Panc1 (cell line): ENCODE measurements at regions not wholly inside any gene's neighbourhood (a gene's known extent, or its start where the extent isn't known, plus 50 kb on each side); places are given as distances from the start of the nearest gene placed in this dataset.

ENCODE experiments used
- CTCF ChIP-seq: fragments of 450-650 bp; IDR thresholded peaks from 2 replicates; pipeline ENCODE4 v1.5.1; 2017; ENCODE audit warnings: mild to moderate bottlenecking
- SIN3A ChIP-seq: IDR thresholded peaks from 2 replicates; pipeline ENCODE4 v1.6.1; 2012; ENCODE audit warnings: low read depth, mild to moderate bottlenecking, low read length, moderate library complexity, borderline replicate concordance; ENCODE audit not compliant: insufficient read depth
- TCF7L2 ChIP-seq: IDR thresholded peaks from 2 replicates; pipeline ENCODE4 v1.6.1; 2011; ENCODE audit warnings: mild to moderate bottlenecking, low read depth, low read length, inconsistent platforms
- TF ChIP-seq, protein P1 (sequence below), 2 experiments: IDR thresholded peaks; 2 replicates each; pipeline ENCODE4 v1.6.1; 2011 to 2012; ENCODE audit warnings: low read depth in 2 of 2, control low read depth in 1 of 2, low read length in 1 of 2, mild to moderate bottlenecking in 1 of 2, moderate library complexity in 1 of 2; ENCODE audit not compliant: insufficient read depth in 1 of 2

GRCh38 chrX:95945528-95945927 is 739.1 kb upstream of the DIAPH2 start:
- TF ChIP-seq CTCF = no peak
- TF ChIP-seq TCF7L2 = no peak
- TF ChIP-seq, protein P1, sequence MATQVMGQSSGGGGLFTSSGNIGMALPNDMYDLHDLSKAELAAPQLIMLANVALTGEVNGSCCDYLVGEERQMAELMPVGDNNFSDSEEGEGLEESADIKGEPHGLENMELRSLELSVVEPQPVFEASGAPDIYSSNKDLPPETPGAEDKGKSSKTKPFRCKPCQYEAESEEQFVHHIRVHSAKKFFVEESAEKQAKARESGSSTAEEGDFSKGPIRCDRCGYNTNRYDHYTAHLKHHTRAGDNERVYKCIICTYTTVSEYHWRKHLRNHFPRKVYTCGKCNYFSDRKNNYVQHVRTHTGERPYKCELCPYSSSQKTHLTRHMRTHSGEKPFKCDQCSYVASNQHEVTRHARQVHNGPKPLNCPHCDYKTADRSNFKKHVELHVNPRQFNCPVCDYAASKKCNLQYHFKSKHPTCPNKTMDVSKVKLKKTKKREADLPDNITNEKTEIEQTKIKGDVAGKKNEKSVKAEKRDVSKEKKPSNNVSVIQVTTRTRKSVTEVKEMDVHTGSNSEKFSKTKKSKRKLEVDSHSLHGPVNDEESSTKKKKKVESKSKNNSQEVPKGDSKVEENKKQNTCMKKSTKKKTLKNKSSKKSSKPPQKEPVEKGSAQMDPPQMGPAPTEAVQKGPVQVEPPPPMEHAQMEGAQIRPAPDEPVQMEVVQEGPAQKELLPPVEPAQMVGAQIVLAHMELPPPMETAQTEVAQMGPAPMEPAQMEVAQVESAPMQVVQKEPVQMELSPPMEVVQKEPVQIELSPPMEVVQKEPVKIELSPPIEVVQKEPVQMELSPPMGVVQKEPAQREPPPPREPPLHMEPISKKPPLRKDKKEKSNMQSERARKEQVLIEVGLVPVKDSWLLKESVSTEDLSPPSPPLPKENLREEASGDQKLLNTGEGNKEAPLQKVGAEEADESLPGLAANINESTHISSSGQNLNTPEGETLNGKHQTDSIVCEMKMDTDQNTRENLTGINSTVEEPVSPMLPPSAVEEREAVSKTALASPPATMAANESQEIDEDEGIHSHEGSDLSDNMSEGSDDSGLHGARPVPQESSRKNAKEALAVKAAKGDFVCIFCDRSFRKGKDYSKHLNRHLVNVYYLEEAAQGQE (IDR thresholded peaks at IDR 0.05; ENCODE audit: insufficient read depth in 1 of 2, low read depth in 2 of 2, low read length in 1 of 2) = no peak
- TF ChIP-seq SIN3A = no peak
